ENCODE measurements at regions not wholly inside any gene's neighbourhood (a gene's known extent, or its start where the extent isn't known, plus 50 kb on each side); places are given as distances from the start of the nearest gene placed in this dataset.

DNA sequence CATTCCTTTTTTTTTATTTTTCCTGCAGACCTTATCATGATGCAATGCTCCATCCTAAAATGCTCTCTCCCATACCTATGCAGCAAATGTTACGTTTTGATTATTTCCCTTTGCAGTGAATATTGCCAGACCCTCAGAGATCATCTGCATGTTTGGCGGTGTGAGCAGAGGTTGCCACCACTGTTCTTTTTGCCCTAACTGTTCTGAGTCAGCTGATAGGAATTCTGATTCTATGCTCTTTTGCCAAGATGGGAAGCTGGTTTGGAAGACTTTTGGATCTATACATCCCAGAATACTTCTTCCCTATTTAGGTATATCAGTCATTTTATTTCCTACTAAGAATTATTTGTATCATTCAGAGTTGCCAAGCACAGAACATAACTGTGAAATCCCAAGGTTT, 130.5 kb downstream of the KLF6 start:
- TF ChIP-seq, protein P1, sequence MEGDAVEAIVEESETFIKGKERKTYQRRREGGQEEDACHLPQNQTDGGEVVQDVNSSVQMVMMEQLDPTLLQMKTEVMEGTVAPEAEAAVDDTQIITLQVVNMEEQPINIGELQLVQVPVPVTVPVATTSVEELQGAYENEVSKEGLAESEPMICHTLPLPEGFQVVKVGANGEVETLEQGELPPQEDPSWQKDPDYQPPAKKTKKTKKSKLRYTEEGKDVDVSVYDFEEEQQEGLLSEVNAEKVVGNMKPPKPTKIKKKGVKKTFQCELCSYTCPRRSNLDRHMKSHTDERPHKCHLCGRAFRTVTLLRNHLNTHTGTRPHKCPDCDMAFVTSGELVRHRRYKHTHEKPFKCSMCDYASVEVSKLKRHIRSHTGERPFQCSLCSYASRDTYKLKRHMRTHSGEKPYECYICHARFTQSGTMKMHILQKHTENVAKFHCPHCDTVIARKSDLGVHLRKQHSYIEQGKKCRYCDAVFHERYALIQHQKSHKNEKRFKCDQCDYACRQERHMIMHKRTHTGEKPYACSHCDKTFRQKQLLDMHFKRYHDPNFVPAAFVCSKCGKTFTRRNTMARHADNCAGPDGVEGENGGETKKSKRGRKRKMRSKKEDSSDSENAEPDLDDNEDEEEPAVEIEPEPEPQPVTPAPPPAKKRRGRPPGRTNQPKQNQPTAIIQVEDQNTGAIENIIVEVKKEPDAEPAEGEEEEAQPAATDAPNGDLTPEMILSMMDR (IDR thresholded peaks at IDR 0.05): no peak
- no peak for TF ChIP-seq EZH2 (IDR thresholded peaks at IDR 0.05; ENCODE audit: borderline replicate concordance, insufficient read depth, low read depth, low read length, poor library complexity, severe bottlenecking)

All from B cell (primary cell).